GM19025 (cell line): ENCODE measurements at regions not wholly inside any gene's neighbourhood (a gene's known extent, or its start where the extent isn't known, plus 50 kb on each side); places are given as distances from the start of the nearest gene placed in this dataset.

Experiments used
- ATAC-seq: cut with Tn5 transposase; IDR thresholded peaks from one replicate; pipeline ENCODE4 v1.9.1; 2021; ENCODE audit warnings: mild to moderate bottlenecking, low read depth, moderate library complexity; ENCODE audit not compliant: unreplicated experiment

DNA sequence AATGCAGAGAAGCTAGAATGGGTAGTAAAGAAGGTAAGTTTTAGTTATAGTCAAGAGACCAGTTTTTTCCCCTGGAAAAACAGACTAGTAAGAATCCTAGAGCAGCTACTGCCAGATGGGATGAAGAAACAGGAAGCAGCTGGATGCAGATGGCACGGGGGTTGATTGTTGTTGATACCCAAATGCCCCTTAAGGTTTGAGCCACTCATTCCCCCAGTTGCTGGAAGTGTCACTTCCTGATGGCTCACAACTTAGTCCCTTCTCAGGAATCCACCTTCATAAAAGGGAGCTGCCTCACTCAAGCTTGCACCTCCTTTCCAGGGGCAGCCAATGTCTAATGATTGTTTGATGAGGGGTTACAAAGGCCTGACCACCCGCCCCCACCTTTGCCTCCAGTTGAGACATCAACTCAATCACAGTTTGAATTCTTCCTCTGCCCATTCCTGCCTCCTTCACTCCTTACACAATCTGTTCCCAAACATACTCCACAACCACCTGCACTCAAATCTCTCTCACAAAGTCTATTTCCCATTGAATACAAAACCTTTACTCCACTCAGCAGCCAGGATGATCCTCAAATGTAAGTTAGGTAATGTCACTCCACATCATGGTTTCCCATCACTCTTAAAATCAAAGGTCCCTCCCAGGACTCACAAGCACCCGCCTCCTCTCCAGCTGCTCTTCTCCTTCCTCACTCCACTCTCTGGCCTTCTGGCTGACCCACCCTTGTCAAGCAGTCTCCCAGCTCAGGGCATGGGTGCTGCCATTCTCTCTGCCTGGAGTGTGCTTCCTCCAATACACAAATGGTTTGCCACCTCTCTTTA is 450.1 kb upstream of the THBS1 start:
- ATAC-seq = no peak

DNA sequence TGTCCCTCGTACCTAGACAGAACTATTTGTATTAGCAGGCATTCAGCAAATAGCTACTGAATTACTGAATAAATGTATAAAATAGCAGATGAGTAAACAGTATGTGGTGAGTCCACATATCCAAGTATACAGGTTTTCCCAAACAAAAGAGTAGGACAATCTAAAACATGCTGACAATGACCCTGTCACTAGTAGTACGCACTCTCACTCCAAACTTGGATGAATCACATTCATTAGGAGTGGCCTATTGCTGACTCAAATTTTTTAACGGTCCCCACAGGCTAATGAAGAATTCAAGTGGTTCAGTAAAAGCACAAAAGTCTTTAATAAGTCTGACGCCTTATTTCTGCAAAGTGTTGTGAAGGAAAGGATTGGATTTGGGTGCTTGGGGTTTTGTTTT is 449.3 kb upstream of the THBS1 start:
- no peak for ATAC-seq

DNA sequence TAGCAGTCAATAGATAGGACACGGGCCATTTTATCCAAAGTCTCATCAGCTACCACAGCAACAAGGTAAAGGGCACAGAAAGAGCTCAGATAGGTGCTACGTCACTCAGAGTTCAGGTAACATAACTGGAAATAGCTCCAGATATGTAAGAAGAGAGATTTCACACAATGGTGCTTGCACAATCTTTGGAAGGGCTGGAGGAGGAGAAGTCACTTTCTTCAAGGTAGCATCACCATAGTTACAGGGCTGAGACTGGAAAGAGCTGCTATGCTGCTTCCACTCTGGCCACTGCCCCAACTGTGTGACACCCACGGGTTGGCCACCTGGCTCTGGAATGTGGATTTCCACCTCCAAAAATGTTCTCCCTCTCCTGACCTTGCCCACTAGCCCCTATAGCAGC is 448.8 kb upstream of the THBS1 start:
- ATAC-seq = no peak

DNA sequence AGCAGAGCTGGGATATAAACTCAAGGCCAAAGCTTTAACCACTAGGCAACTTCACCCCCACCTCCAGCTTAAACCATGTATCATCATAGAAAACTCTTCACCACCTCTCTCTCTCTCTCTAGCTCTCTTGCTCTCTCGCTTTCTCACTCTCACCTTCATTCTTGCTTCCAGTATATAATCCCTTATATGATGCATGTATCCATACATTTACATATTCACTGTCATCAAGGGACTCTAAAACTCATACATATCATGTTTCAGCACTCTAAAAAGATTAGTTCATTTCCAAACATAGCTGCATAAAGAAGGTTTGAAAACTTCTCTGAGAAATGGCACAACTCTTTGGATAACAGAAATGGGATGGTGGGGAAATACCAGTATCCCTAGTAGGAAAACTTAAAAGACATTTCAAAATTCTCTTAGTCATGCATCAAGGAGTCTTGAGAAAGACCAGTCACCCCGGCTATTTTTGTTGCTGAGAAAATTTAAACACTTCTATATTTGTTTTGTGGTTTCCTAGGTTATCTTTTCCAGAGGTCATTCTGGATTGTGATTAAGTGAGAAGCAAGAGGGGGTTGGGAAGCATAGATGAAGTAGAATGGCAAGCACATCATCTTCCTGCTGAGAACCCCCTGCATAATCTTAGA is 447.8 kb upstream of the THBS1 start:
- no peak for ATAC-seq

DNA sequence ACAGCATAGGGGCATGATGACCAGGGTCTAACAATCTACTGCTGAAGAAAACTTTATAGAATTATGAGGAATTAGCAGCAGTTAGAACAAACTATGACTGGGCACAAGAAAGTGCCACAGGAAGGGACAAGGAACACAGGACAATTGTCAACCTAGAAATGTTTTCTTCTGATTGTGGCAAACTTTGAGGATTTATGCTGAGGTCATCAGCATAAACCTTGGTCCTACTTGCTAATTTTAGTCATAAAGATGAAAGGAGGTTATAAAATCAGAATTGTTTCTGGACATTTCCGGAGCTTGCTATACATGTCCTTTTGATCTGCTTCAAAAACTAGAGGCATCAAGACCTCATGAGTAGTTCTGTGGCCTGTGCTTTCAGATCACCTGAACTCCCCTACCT is 446.6 kb upstream of the THBS1 start:
- ATAC-seq = no peak

DNA sequence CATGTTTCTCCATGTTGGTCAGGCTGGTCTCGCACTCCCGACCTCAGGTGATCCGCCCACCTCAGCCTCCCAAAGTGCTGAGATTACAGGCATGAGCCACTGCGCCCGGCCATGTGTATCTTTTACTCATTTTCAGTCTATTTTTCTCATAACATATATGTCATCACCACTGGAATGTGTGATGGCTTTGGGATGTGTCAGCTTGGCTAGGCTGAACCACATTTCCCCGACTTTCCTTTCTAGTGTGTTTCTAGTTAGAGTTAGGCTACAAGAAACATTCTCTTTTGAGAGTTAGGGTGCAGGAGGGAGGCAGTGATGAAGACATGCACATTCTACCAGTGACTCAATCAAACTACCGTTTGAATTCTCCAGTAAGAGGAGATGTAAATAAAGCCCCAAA is 444.9 kb upstream of the THBS1 start:
- no peak for ATAC-seq

DNA sequence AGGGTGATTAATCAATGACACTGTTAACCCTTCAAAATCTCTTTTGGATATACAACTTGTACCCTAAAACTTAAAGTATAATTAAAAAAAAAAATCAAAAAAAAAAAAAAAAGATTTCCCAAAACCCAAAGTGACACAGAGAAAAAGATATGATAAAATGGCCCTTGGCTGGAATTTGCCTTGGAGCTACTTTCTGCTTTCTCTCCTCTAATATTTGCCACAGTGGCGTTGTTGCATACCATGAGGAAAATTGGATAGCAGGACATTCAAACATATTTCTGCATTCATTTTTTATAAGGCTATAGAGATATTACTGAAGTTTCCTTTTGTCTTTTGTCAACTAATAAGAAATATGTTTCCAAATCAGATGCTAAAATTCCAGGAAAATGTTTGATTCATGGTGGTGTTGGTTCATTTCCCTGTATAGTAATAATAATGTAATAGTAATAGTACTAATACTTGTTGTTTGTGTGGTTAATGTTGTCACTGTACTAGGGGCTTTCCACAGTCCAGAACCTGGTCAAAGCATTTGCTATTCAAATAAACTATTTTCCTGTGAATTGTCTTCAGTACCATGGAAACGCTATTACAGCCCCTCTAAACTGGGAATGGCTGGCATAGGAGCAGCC is 441.3 kb upstream of the THBS1 start:
- ATAC-seq = no peak

DNA sequence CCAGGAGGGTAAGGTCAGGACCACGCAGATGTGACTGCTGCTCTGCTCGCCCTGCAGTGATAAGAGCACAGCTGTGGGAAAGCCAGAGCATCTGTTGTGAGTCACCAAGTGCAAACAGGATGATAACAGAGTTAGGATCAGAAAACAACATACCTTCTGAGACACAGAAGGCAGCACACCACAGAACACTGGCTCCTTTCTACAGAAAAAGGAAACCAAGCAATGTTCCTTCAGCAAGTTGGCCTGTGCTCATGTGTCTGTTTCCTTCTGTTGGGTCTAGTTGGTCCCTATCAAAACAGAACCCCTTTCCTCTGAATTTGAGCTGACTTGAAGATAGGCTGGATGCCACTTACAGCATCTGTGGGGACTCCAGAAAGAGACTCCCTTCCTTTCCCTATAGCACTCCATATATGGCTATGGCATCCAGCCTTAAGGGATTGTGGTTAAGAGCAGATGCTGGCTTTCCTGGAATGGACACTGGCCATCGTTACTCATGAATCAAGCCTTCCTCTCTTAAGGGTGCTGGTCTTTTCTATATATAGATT is 440.7 kb upstream of the THBS1 start:
- ATAC-seq = no peak

- ATAC-seq = no peak
Measured at GRCh38 chr15:39142500-39142899, 438.4 kb upstream of the THBS1 start.

- ATAC-seq = no peak
Measured at GRCh38 chr15:39143479-39143878, 437.4 kb upstream of the THBS1 start.

DNA sequence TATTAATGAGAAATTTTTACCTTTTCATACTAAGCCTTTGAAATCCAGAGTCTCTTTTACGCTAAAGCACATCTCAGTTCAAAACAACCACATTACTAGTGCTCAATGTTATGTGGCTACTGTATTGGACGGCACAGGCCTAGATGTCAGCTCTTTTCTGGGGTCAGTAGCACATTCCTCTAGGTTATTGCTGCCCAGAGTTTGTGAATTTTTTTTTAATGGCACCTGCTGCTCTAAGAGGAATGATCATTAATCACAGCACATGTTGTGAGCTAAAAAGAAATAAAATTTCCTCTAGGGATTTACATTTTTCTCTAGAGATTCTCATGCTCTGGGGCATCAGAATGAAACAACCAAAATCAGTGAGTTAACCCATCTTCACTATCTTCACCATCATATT is 436.8 kb upstream of the THBS1 start:
- no peak for ATAC-seq

GRCh38 chr15:39144613-39145499 is 436.0 kb upstream of the THBS1 start:
- no peak for ATAC-seq

DNA sequence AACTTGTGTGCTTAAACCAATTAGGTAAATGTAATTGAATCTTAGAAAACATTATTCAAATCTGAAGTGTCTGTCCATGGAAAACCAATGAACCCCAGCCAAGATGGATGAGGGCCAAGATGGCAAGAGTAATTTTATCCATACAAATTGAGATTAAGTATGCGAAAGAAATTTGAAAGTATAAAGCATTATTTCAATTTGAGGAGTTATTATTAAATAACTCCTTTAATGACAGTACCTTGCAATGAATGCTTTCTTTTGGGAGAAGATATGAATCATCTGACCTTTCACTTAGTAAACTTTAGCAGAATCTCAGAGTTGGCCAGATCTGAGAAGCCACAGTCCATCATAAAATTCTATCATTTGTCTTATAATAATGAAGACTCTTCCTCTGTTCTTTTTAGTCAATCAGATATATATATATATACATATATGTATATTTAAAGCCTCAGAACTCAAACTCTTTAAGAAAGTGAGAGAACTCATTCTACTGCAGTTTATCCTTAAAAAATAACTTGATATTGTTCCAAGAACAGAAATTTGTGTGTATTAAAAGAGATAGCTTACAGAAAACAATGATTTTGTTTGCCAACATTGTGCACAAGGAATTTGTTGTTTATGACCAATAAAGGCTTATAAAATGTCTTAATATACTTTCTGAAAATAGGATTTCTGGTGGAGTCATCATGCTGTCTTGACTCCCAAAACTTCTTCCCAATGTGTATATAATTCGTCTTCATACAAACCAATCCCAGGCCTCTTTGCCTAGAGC is 434.8 kb upstream of the THBS1 start:
- no peak for ATAC-seq

DNA sequence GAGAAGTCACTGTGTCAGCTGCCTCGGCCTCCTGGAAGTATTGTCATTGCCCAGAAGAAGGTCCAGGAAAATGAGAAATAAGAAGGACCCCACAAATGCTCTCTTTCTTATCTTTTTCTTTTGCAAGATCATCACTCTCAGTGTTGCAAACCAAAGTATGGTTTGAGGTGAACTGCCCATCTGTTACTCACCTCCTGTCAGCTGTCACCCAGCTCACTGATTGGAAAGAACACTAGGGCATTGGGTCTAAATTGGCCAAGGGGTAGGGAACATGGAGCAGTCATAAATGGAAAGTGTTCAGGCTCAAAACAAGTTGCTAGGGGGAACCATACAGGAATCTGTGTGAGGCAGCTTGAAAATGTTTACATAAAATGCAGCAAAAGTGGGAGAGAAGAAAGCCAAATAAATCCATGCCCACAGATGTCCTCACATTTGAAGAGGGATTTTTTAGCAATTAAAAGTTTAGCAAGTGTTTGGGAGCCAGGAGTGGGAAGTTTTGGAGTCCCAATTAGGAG is 431.2 kb upstream of the THBS1 start:
- ATAC-seq = no peak

GRCh38 chr15:39151545-39151944 is 429.3 kb upstream of the THBS1 start:
- no peak for ATAC-seq

- ATAC-seq = no peak
Measured at GRCh38 chr15:39153058-39153714, 427.7 kb upstream of the THBS1 start.

DNA sequence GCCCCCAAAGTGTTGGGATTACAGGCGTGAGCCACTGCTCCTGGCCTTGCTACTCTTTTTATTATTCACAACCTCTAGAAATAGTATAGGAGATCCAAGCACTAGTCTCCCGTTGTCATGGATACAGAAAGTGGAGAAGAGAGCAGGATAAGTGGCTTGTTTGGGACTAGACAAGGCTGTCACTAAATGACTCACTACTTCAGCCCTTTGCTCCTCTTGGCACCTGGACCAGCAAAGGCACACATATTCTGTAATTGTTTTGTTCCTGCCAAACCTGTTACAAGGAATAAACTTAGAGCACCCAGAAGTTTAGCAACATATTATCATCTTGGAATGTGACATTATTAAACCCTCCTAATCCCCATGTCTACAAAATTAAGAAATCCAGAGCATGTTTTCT is 427.2 kb upstream of the THBS1 start:
- no peak for ATAC-seq

DNA sequence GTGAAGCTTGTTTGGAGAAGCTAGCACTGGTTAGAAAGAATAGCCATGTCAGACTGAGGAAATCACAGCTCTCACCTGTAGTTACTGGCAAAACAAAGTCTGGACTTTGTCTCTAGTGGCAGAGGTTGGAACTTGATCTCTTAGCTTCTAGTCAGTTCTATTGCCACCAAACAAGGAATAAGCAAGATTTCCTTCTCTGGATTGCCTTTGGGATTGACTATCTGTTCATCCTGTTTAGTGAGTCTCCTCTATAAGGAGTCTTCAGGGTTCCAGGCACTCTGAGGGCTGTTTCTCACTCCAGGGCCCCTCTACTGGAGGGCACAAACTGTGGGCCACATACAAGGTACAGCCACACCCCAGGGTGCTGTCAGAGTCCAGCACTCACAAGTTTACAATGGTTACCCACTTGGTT is 426.6 kb upstream of the THBS1 start:
- ATAC-seq = no peak

DNA sequence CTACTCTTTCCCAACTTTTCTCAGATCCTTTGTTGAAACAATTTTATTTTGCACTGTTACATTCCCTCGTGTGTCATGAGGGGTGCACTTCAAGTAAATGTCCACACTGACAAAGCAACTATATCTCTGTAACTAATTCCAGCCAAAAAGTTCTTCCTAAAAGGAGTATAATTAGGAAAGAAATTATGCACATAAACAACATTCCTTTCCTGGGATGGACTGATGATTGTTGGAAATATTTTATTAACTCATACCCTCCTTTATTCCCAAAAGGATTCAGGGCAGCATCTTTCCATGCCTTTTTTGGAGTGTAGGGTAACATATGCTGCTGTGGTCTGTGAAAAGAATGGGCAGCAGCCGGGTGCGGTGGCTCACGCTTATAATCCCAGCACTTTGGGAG is 426.1 kb upstream of the THBS1 start:
- no peak for ATAC-seq
